Left lung (tissue), 4 donors: ENCODE measurements at regions not wholly inside any gene's neighbourhood (a gene's known extent, or its start where the extent isn't known, plus 50 kb on each side); places are given as distances from the start of the nearest gene placed in this dataset.

Experiments used
- ATAC-seq: fragments of 200-7000 bp; cut with Tn5 transposase; one replicate; pipeline ENCODE4 v1.9.1; 2020; ENCODE audit warnings: moderate library complexity
- DNase-seq, 4 donors: peaks; one replicate each; pipeline ENCODE4 v3.0.0-alpha.2; 2013 to 2020
- H3K27ac ChIP-seq, 2 donors: fragments of 200-600 bp; sonication (generic) in 1 of 2; one replicate each; pipeline versions ENCODE4 v1.5.0 to v1.8.0; 2020 to 2021
- H3K27me3 ChIP-seq, 2 donors: fragments of 200-600 bp; sonication (generic) in 1 of 2; one replicate each; pipeline versions ENCODE4 v1.5.0 to v1.8.0; 2020 to 2021
- H3K36me3 ChIP-seq, 2 donors: fragments of 200-600 bp; sonication (generic) in 1 of 2; one replicate each; pipeline versions ENCODE4 v1.5.0 to v1.8.0; 2020 to 2021
- H3K4me1 ChIP-seq, 2 donors: fragments of 200-600 bp; one replicate each; pipeline ENCODE4 v1.8.0; 2021
- H3K4me3 ChIP-seq, 2 donors: fragments of 200-600 bp; sonication (generic) in 1 of 2; one replicate each; pipeline versions ENCODE4 v1.5.0 to v1.8.0; 2020 to 2021; ENCODE audit warnings: mild to moderate bottlenecking in 1 of 2
- H3K9me3 ChIP-seq, 2 donors: fragments of 200-600 bp; sonication (generic) in 1 of 2; one replicate each; pipeline versions ENCODE4 v1.5.0 to v1.8.0; 2020 to 2021
- intact Hi-C, 2 donors: fragments of 100-400 bp; cut with DNase I; formaldehyde crosslinking; loops; one replicate each; pipeline versions ENCODE4 v1.11.2 to v1.14.2; 2022
- TF ChIP-seq, protein P1 (sequence below), 2 donors: fragments of 200-600 bp; sonication (generic) in 1 of 2; IDR thresholded peaks; one replicate each; pipeline versions ENCODE4 v1.5.0 to v1.8.0; 2021; ENCODE audit warnings: antibody characterized with exemption in 2 of 2
- donor health status: DM: no; HTN: yes; CAD: no.
- donor health status: DM: no; HTN: no; CAD: no.

- H3K27me3 ChIP-seq, result no peaks in the 10 kb centered on the region
- TF ChIP-seq, protein P1, sequence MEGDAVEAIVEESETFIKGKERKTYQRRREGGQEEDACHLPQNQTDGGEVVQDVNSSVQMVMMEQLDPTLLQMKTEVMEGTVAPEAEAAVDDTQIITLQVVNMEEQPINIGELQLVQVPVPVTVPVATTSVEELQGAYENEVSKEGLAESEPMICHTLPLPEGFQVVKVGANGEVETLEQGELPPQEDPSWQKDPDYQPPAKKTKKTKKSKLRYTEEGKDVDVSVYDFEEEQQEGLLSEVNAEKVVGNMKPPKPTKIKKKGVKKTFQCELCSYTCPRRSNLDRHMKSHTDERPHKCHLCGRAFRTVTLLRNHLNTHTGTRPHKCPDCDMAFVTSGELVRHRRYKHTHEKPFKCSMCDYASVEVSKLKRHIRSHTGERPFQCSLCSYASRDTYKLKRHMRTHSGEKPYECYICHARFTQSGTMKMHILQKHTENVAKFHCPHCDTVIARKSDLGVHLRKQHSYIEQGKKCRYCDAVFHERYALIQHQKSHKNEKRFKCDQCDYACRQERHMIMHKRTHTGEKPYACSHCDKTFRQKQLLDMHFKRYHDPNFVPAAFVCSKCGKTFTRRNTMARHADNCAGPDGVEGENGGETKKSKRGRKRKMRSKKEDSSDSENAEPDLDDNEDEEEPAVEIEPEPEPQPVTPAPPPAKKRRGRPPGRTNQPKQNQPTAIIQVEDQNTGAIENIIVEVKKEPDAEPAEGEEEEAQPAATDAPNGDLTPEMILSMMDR (IDR thresholded peaks at IDR 0.05), result no peak
- no peaks in the 10 kb centered on the region for H3K4me1 ChIP-seq
- intact Hi-C loops, result no loop called here
- H3K9me3 ChIP-seq, result no peaks in the 10 kb centered on the region
- H3K4me3 ChIP-seq, result no peak overlapping the region
- no peaks in the 10 kb centered on the region for H3K36me3 ChIP-seq
- H3K27ac ChIP-seq, result no peak overlapping the region
- ATAC-seq, result no peak
- DNase-seq, result no peak
Observed at GRCh38 chr1:232872284-232872683, 67.1 kb downstream of the MAP10 start.

GRCh38 chr1:232872738-232873137, 67.5 kb downstream of the MAP10 start:
- no peak overlapping the region for H3K4me3 ChIP-seq
- no peaks in the 10 kb centered on the region for H3K9me3 ChIP-seq
- intact Hi-C loops, result no loop called here
- no peak for DNase-seq
- ATAC-seq, result no peak
- no peaks in the 10 kb centered on the region for H3K36me3 ChIP-seq
- H3K4me1 ChIP-seq, result no peaks in the 10 kb centered on the region
- TF ChIP-seq, protein P1 (IDR thresholded peaks at IDR 0.05), result no peak
- H3K27ac ChIP-seq, result no peak overlapping the region
- no peaks in the 10 kb centered on the region for H3K27me3 ChIP-seq

DNA sequence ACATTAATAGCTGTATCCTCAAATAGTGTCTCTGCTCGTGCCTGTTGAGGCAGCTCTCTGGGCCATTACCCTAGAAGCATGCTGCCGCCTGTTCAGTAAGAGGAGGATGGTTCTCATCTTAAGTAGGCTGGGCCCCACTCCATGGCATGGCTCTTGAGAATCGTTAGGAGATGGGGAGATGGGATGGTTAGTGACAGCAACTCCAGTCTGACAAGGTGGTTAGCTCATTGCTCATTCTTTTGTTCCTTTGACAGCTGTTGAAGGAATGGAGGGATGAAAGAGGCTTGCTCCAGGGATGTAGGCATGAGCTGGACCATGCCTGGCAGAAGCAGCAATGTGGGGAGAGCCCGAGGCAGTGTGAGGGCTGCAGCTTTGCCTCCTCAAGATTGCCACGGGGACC, 68.2 kb downstream of the MAP10 start:
- Histone ChIP-seq H3K4me3 (no peak overlapping the region), H3K27me3 (no peaks in the 10 kb centered on the region), H3K9me3 (no peaks in the 10 kb centered on the region), H3K4me1 (no peaks in the 10 kb centered on the region), H3K27ac (no peak overlapping the region), H3K36me3 (no peaks in the 10 kb centered on the region)
- DNase-seq (no peak), ATAC-seq (no peak)
- intact Hi-C loops, result no loop called here
- TF ChIP-seq, protein P1 (IDR thresholded peaks at IDR 0.05), result no peak

DNA sequence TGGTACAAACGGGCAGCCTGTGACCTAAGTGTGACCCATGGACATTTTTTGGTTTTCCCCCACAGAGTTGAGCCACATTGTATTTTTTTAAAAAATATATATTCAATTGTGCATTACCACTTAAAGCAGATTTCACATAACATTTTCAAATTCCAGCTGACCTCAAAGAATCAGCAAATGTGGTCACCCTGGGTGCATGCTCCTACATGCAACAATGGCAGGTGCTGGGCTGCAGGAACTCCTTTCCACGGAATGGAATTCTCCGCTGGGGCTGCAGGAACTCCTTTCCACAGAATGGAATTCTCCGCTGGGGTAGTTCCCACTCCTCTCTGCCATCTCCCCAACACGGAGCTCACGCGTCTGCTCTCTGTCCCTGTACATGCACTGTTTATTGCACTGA, 68.7 kb downstream of the MAP10 start:
- H3K27ac ChIP-seq, result no peak overlapping the region
- H3K4me1 ChIP-seq, result no peaks in the 10 kb centered on the region
- TF ChIP-seq, protein P1 (IDR thresholded peaks at IDR 0.05), result no peak
- H3K4me3 ChIP-seq, result no peak overlapping the region
- no peaks in the 10 kb centered on the region for H3K9me3 ChIP-seq
- intact Hi-C loops, result no loop called here
- H3K36me3 ChIP-seq, result no peaks in the 10 kb centered on the region
- no peak for DNase-seq
- no peaks in the 10 kb centered on the region for H3K27me3 ChIP-seq
- no peak for ATAC-seq

GRCh38 chr1:232875536-232875935, 70.3 kb downstream of the MAP10 start:
- TF ChIP-seq, protein P1 (IDR thresholded peaks at IDR 0.05), result no peak
- H3K27me3 ChIP-seq, result no peaks in the 10 kb centered on the region
- H3K9me3 ChIP-seq, result no peaks in the 10 kb centered on the region
- no peak overlapping the region for H3K4me3 ChIP-seq
- no peak for DNase-seq
- H3K27ac ChIP-seq, result no peak overlapping the region
- H3K4me1 ChIP-seq, result no peaks in the 10 kb centered on the region
- no peak for ATAC-seq
- intact Hi-C loops, result no loop called here
- H3K36me3 ChIP-seq, result no peaks in the 10 kb centered on the region
